A549 (cell line): ENCODE measurements at regions not wholly inside any gene's neighbourhood (a gene's known extent, or its start where the extent isn't known, plus 50 kb on each side); places are given as distances from the start of the nearest gene placed in this dataset.

Experiments used
- ATAC-seq, 2 experiments: fragments of 200-7000 bp in 1 of 2; fragments of >200 bp in 1 of 2; cut with Nextera tagmentation in 1 of 2; cut with Tn5 transposase in 1 of 2; 3 replicates each; pipeline versions ENCODE4 v1.8.0 to v1.9.1; 2018 to 2020; ENCODE audit warnings: mild to moderate bottlenecking in 1 of 2, moderate library complexity in 1 of 2
- CTCF ChIA-PET: fragments of 300-600 bp; sonication (Branson Sonifier 250); formaldehyde crosslinking; extraction: SDS; loops from one replicate; lab custom pipeline; 2021; ENCODE audit warnings: antibody characterized with exemption, inconsistent platforms; lab: Yijun Ruan, JAX
- POLR2A ChIA-PET: fragments of 350-600 bp; formaldehyde crosslinking; extraction: SDS; loops from one replicate; lab custom pipeline; 2021; ENCODE audit warnings: antibody characterized with exemption, inconsistent platforms; lab: Yijun Ruan, JAX
- DNase-seq, 2 experiments: peaks; one replicate each; pipeline versions ENCODE4 v3.0.0 to v3.0.0-alpha.2; 2011 to 2016; ENCODE audit warnings: low read depth in 1 of 2, low spot score in 1 of 2
- FAIRE-seq: peaks from 2 replicates; lab custom pipeline; 2011; peaks lifted over from hg19 to GRCh38; lab: Jason Lieb, UNC
- H3K27ac ChIP-seq, 2 experiments: fragments of >200 bp; sonication (Bioruptor Twin); formaldehyde crosslinking; 3 replicates each; pipeline ENCODE4 v1.5.1; 2016 to 2017
- H3K4me1 ChIP-seq: fragments of >200 bp; sonication (Bioruptor Twin); formaldehyde crosslinking; 3 replicates; pipeline ENCODE4 v1.6.1; 2016
- H3K4me2 ChIP-seq: fragments of >200 bp; sonication (Bioruptor Twin); formaldehyde crosslinking; 3 replicates; pipeline ENCODE4 v1.6.1; 2016
- H3K4me3 ChIP-seq: fragments of >200 bp; sonication (Bioruptor Twin); formaldehyde crosslinking; 3 replicates; pipeline ENCODE4 v1.5.1; 2016
- H3K9me3 ChIP-seq: fragments of >200 bp; sonication (Bioruptor Twin); formaldehyde crosslinking; 3 replicates; pipeline ENCODE4 v1.6.1; 2016
- BCL3 ChIP-seq: fragments of >200 bp; sonication (Bioruptor Twin); formaldehyde crosslinking; IDR thresholded peaks from 3 replicates; pipeline ENCODE4 v1.6.1; 2016
- CEBPB ChIP-seq, 2 experiments: fragments of >200 bp in 1 of 2; sonication (Bioruptor Twin) in 1 of 2; formaldehyde crosslinking in 1 of 2; IDR thresholded peaks; 2 replicates each; pipeline ENCODE4 v1.6.1; 2012 to 2016
- CHD2 ChIP-seq: fragments of 150-350 bp; IDR thresholded peaks from 2 replicates; pipeline ENCODE4 v1.6.1; 2014; ENCODE audit warnings: low read length; ENCODE audit not compliant: partially characterized antibody
- CHD4 ChIP-seq: fragments of 200-600 bp; sonication (generic); IDR thresholded peaks from 2 replicates; pipeline ENCODE4 v1.6.1; 2016; ENCODE audit warnings: antibody characterized with exemption, mild to moderate bottlenecking, borderline replicate concordance
- E2F6 ChIP-seq: IDR thresholded peaks from 2 replicates; pipeline ENCODE4 v1.6.1; 2012; ENCODE audit warnings: low read depth, borderline replicate concordance
- EHF ChIP-seq: fragments of 250-450 bp; sonication (Bioruptor Pico); IDR thresholded peaks from 2 replicates; pipeline ENCODE4 v1.5.0; 2020; ENCODE audit warnings: mild to moderate bottlenecking
- EHMT2 ChIP-seq: fragments of 200-600 bp; sonication (generic); IDR thresholded peaks from 2 replicates; pipeline ENCODE4 v1.6.1; 2016; ENCODE audit warnings: antibody characterized with exemption, low read depth, mild to moderate bottlenecking, moderate library complexity
- FOSL2 ChIP-seq, 2 experiments: fragments of 450-650 bp in 1 of 2; fragments of >200 bp in 1 of 2; sonication (Bioruptor Twin) in 1 of 2; formaldehyde crosslinking; IDR thresholded peaks; 2 replicates each; pipeline versions ENCODE4 v1.5.0 to v1.6.1; 2016 to 2020; ENCODE audit warnings: mild to moderate bottlenecking in 1 of 2, moderate library complexity in 1 of 2
- FOXS1 ChIP-seq: fragments of 250-450 bp; sonication (Bioruptor Pico); IDR thresholded peaks from 2 replicates; pipeline ENCODE4 v1.5.0; 2020; ENCODE audit warnings: mild to moderate bottlenecking, moderate library complexity
- HEYL ChIP-seq: fragments of 250-450 bp; sonication (Bioruptor Pico); IDR thresholded peaks from 2 replicates; pipeline ENCODE4 v1.8.0; 2021; ENCODE audit warnings: mild to moderate bottlenecking, moderate library complexity
- HMGXB4 ChIP-seq: fragments of 250-450 bp; sonication (Bioruptor Pico); IDR thresholded peaks from 2 replicates; pipeline ENCODE4 v1.5.0; 2021; ENCODE audit warnings: mild to moderate bottlenecking, moderate library complexity, borderline replicate concordance
- HOXB13 ChIP-seq: fragments of 250-450 bp; sonication (Bioruptor Pico); IDR thresholded peaks from 2 replicates; pipeline ENCODE4 v1.5.0; 2020; ENCODE audit warnings: low read depth, mild to moderate bottlenecking, moderate library complexity
- HOXB5 ChIP-seq: fragments of 250-450 bp; sonication (Bioruptor Pico); IDR thresholded peaks from 2 replicates; pipeline ENCODE4 v1.5.0; 2020; ENCODE audit warnings: mild to moderate bottlenecking, moderate library complexity
- JUN ChIP-seq, 2 experiments: fragments of >200 bp; sonication (Bioruptor Twin); formaldehyde crosslinking; IDR thresholded peaks; 2 replicates in 1 of 2; 3 replicates in 1 of 2; pipeline ENCODE4 v1.6.1; 2016 to 2017
- KDM1A ChIP-seq: fragments of 200-600 bp; sonication (generic); IDR thresholded peaks from 2 replicates; pipeline ENCODE4 v1.6.1; 2016; ENCODE audit warnings: low read depth, mild to moderate bottlenecking
- KDM5A ChIP-seq: fragments of 200-600 bp; sonication (generic); IDR thresholded peaks from 2 replicates; pipeline ENCODE4 v1.6.1; 2016; ENCODE audit warnings: antibody characterized with exemption, mild to moderate bottlenecking
- MAFK ChIP-seq: fragments of 450-650 bp; IDR thresholded peaks from 2 replicates; pipeline ENCODE4 v1.6.1; 2014; ENCODE audit not compliant: partially characterized antibody
- MAX ChIP-seq: IDR thresholded peaks from 2 replicates; pipeline ENCODE4 v1.6.1; 2012
- MAZ ChIP-seq: fragments of 150-350 bp; IDR thresholded peaks from 2 replicates; pipeline ENCODE4 v1.6.1; 2014; ENCODE audit warnings: antibody characterized with exemption, low read depth, low read length, borderline replicate concordance
- NR3C1 ChIP-seq: fragments of >200 bp; sonication (Bioruptor Twin); formaldehyde crosslinking; IDR thresholded peaks from 3 replicates; pipeline ENCODE4 v1.6.1; 2017
- POLR2A ChIP-seq: IDR thresholded peaks from 2 replicates; pipeline ENCODE4 v1.6.1; 2012; ENCODE audit warnings: mild to moderate bottlenecking, low read length
- RARB ChIP-seq: fragments of 250-450 bp; sonication (Bioruptor Pico); IDR thresholded peaks from 2 replicates; pipeline ENCODE4 v1.8.0; 2021; ENCODE audit warnings: mild to moderate bottlenecking, moderate library complexity
- RCOR1 ChIP-seq: fragments of 150-350 bp; IDR thresholded peaks from 2 replicates; pipeline ENCODE4 v1.6.1; 2014; ENCODE audit warnings: antibody characterized with exemption, low read length, low read depth
- REST ChIP-seq: fragments of 200-600 bp; sonication (generic); IDR thresholded peaks from 2 replicates; pipeline ENCODE4 v1.6.1; 2016; ENCODE audit warnings: antibody characterized with exemption, mild to moderate bottlenecking, moderate library complexity
- SREBF2 ChIP-seq: fragments of 450-650 bp; IDR thresholded peaks from 2 replicates; pipeline ENCODE4 v1.6.1; 2014; ENCODE audit warnings: mild to moderate bottlenecking, moderate library complexity
- USF2 ChIP-seq: fragments of 450-650 bp; IDR thresholded peaks from 2 replicates; pipeline ENCODE4 v1.6.1; 2014; ENCODE audit warnings: antibody characterized with exemption
- ZC3H11A ChIP-seq: fragments of 450-650 bp; IDR thresholded peaks from 2 replicates; pipeline ENCODE4 v1.6.1; 2014; ENCODE audit warnings: antibody characterized with exemption, mild to moderate bottlenecking
- WGBS: methylation state at CpG from one replicate; pipeline ENCODE4 v1.1.6; 2017; ENCODE audit errors: missing lambda C conversion rate; 5-methylcytosine and 5-hydroxymethylcytosine counted together

GRCh38 chr10:129383651-129384050 is 83.4 kb upstream of the MGMT start:
- Histone ChIP-seq H3K4me1 (no peaks in the 10 kb centered on the region), H3K9me3 (no peaks in the 10 kb centered on the region), H3K4me3 (no peak overlapping the region), H3K27ac (no peak overlapping the region), H3K4me2 (no peak overlapping the region)
- no peak for TF ChIP-seq E2F6
- no peak for TF ChIP-seq EHF (CRISPR knock-in tag)
- TF ChIP-seq RARB: no peak
- no peak for TF ChIP-seq FOXS1 (CRISPR knock-in tag)
- TF ChIP-seq JUN (IDR thresholded peaks at IDR 0.05): no peak
- no peak for TF ChIP-seq EHMT2
- TF ChIP-seq RCOR1: no peak
- no peak for TF ChIP-seq KDM1A
- no peak for TF ChIP-seq MAFK
- TF ChIP-seq USF2: no peak
- no peak for TF ChIP-seq HMGXB4 (CRISPR knock-in tag)
- no peak for TF ChIP-seq CHD4
- TF ChIP-seq HOXB13: no peak
- no peak for TF ChIP-seq SREBF2
- TF ChIP-seq MAZ: no peak
- no peak for TF ChIP-seq CHD2
- no peak for TF ChIP-seq FOSL2 (IDR thresholded peaks at IDR 0.05)
- no peak for TF ChIP-seq FOSL2 (CRISPR knock-in tag; IDR thresholded peaks at IDR 0.05)
- no peak for TF ChIP-seq REST
- WGBS: 17% methylated on average over 3 of the region's 3 CpGs
- ChIA-PET POLR2A (no interaction called here), CTCF (no interaction called here)
- no peak for FAIRE-seq
- ATAC-seq: no peak
- no peak for DNase-seq

GRCh38 chr10:129385600-129385999 is 81.4 kb upstream of the MGMT start:
- CTCF ChIA-PET: no interaction called here
- POLR2A ChIA-PET: no interaction called here
- no peaks in the 10 kb centered on the region for H3K9me3 ChIP-seq
- H3K4me1 ChIP-seq: no peaks in the 10 kb centered on the region
- TF ChIP-seq BCL3 (no peak), POLR2A (no peak), CEBPB (IDR thresholded peaks at IDR 0.05) (no peak), HOXB5 (CRISPR knock-in tag) (no peak), FOXS1 (CRISPR knock-in tag) (no peak), ZC3H11A (no peak), NR3C1 (no peak), HEYL (CRISPR knock-in tag) (no peak), KDM5A (no peak), E2F6 (no peak), MAX (no peak)
- no peak overlapping the region for H3K4me2 ChIP-seq
- H3K4me3 ChIP-seq: no peak overlapping the region
- FAIRE-seq (no peak), DNase-seq (no peak), ATAC-seq (no peak)
- WGBS: 48% methylated on average over 4 of the region's 4 CpGs
- no peak overlapping the region for H3K27ac ChIP-seq
